Hematopoietic multipotent progenitor cell treated with erythropoietin and hydrocortisone succinate and interleukin-3 and kit ligand, for 6 days (in vitro differentiated cells): ENCODE measurements at regions not wholly inside any gene's neighbourhood (a gene's known extent, or its start where the extent isn't known, plus 50 kb on each side); places are given as distances from the start of the nearest gene placed in this dataset.

Experiments
- DNase-seq: peaks from one replicate; pipeline ENCODE4 v3.0.0-alpha.2; 2015

DNA sequence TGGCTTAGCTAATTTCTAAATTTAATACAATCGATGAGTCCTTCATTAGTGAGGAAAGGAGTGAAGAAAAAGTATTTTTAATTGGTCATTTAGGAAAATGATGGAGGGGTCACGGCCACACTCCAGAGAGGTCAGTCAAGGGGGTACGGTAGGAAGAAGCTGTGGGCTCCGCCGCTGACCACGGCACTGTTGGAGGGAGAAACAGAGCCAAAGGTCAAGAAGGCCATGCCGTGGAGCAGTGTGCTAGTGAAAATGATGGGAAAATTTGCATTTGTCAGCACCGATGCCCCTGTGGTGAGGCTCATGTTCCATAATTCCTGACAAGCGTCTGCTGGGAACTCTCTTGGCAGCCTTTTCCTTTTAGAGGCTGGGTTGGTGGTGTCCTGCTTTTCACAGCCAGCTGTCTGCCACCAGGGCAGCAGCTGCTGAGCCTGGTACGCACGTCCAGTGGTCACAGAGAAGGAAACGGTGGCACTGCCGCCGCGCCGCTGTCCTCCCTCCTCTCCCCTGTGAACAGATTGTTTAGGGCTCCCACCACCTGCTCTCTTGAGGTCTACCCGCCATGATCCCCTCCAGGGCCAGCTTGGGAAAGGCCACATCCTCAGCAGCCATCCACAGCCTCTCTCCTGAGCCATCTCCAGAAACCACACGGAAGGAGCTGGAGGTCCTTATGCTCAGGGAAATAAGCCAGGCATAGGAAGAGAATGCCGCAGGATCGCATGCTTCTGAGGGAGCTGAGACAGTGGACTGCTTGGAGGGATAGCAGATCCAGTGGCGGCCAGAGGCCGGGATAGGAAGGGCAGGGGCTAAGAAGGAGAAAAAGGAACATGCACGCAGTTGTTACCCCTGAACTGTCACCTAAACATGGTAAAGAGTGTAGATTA lies 263.7 kb upstream of the PPP2R2D start:
- no peak for DNase-seq

- no peak for DNase-seq
These were observed 262.5 kb upstream of the PPP2R2D start for GRCh38 chr10:131638049-131638879.

GRCh38 chr10:131638880-131639278 lies 261.9 kb upstream of the PPP2R2D start:
- no peak for DNase-seq

GRCh38 chr10:131640045-131640644 lies 260.7 kb upstream of the PPP2R2D start:
- no peak for DNase-seq

- no peak for DNase-seq
These were observed 259.6 kb upstream of the PPP2R2D start for GRCh38 chr10:131641231-131641630.

GRCh38 chr10:131641898-131642297 lies 258.9 kb upstream of the PPP2R2D start:
- DNase-seq = no peak

GRCh38 chr10:131642966-131643365 lies 257.8 kb upstream of the PPP2R2D start:
- DNase-seq = no peak

GRCh38 chr10:131644289-131644688 lies 256.5 kb upstream of the PPP2R2D start:
- DNase-seq = no peak

DNA sequence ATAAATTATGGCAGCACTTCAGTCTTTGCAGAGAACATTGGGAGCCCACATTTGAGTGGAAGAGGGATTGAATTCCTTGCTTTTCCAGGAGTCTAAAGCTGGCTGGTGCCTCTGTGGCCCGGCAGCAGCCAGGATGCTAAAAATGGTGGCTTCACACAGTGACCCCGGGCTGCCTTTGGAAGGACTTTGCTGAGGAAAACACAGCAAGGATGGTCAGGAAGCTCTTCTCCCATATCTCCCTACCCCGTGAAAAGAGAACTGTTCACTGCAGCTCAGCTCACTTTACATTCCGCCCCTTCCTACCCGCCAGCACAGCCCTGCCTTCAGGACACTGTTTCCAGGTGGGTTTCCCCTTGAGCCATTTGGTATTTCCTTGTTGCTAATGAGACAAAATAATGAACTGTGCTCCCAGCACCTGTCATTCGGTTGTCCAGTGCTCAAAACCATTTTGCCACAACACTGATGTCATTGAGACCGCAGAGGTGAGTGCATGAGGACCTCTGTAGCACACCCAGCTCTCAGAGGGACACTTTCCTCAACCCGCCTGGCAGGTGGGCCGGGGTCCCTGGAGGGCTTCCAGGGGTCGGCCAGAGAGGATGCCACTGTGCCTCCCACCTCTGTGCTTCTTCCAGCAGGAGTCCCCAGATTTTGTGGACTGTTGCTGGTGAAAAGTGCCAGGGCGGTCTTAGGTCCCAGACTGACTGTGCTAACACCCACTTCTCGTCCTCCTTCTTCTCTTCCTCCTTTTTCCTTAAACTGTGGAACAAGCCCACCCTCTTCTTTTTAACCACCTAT lies 255.7 kb upstream of the PPP2R2D start:
- no peak for DNase-seq

GRCh38 chr10:131645756-131646155 lies 255.1 kb upstream of the PPP2R2D start:
- DNase-seq = no peak

DNA sequence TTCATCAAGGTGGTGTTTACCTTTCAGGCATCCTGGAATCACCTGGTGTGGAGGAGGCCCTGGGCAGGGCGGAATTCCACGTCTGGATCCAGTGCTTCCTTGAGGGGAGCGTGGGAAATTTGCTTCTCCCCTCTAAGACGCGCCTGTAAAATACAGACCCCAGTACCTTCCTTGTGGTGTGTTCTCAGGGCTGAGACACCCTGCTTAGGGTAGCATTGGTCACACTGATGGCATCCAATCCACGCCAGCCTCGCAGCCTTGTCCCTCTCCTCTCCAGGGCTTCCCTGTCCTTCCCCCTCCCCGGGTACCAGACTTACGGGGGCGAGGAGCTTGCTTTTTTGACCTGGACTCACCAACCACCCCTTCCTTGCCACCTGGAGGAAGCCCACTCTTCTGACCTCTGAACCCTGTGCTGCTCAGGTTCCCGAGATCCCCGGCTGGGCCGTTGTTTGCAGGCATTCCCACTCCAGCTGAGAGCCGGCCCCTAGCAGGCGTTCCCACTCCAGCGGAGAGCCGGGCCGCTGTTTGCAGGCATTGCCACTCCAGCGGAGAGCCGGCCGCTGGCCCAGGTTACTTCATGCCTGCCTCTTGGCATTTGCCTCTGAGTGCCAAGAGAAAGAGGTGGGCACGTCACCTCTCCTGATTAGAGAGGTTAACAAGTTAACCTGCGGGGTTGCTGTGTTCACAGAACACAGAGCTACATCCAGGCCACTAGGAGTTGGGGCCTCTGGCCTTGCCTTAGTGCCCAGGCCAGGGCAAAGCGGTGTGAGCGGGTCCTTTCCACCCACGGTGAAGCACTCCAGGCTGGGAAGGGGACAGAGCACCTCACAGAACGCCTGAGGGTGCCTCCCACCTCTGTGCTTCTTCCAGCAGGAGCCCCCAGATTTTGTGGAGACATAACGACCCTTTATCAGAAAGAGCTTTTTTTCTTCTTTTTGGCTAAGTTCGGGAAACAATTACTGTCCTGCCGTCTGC lies 254.0 kb upstream of the PPP2R2D start:
- no peak for DNase-seq

- DNase-seq = no peak
These were observed 253.0 kb upstream of the PPP2R2D start for GRCh38 chr10:131647789-131648188.

GRCh38 chr10:131648386-131649020 lies 252.3 kb upstream of the PPP2R2D start:
- DNase-seq = no peak

DNA sequence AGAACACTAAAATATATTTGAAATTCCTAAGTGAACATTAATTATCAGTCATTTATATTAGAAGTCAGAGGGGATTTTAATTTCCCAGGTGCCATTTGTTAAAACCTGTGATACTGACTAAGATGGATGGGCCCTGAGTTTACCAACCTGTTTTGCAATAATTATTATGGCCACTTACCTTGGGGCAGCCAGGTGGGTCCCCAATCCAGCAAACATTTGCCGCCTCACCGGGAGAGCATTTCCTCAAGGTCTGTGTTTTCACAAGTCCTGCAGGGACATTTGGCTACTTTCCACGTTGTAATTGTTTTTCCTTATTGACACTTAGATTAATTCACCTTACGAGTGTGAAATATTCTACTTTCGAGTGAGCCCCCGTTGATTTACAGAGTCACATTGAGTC lies 251.2 kb upstream of the PPP2R2D start:
- DNase-seq = no peak

- no peak for DNase-seq
These were observed 250.6 kb upstream of the PPP2R2D start for GRCh38 chr10:131650169-131650705.

GRCh38 chr10:131650771-131651673 lies 249.8 kb upstream of the PPP2R2D start:
- no peak for DNase-seq

GRCh38 chr10:131651674-131652437 lies 249.0 kb upstream of the PPP2R2D start:
- peak; percentile 1 for DNase-seq

GRCh38 chr10:131652438-131653139 lies 248.2 kb upstream of the PPP2R2D start:
- no peak for DNase-seq
